Stomach (tissue), 8 donors: ENCODE measurements at regions not wholly inside any gene's neighbourhood (a gene's known extent, or its start where the extent isn't known, plus 50 kb on each side); places are given as distances from the start of the nearest gene placed in this dataset.
A peak's percentile ranks its signal among the peaks of the same experiment; 100 is the strongest.

Experiments used
- DNase-seq, 2 donors: peaks; one replicate each; pipeline versions ENCODE4 v3.0.0 to v3.0.0-alpha.2; 2013 to 2019
- H3K27ac ChIP-seq, 5 donors: fragments of 200-600 bp in 4 of 5; sonication (generic) in 4 of 5; one replicate each; pipeline ENCODE4 v1.5.1; 2013 to 2019; ENCODE audit warnings: mild to moderate bottlenecking in 1 of 5, moderate library complexity in 1 of 5
- H3K27me3 ChIP-seq, 3 donors: fragments of 200-600 bp; sonication (generic); one replicate each; pipeline ENCODE4 v1.5.1; 2017 to 2019; ENCODE audit warnings: mixed run types in 1 of 3
- H3K36me3 ChIP-seq, 4 donors: fragments of 200-600 bp; sonication (generic); 1 replicate in 3 of 4; 2 replicates in 1 of 4; pipeline ENCODE4 v1.5.1; 2016 to 2019
- H3K4me1 ChIP-seq, 4 donors: fragments of 200-600 bp; sonication (generic); one replicate each; pipeline ENCODE4 v1.5.1; 2016 to 2019
- H3K4me3 ChIP-seq, 4 donors: fragments of 200-600 bp; sonication (generic) in 3 of 4; one replicate each; pipeline ENCODE4 v1.5.1; 2016 to 2019; ENCODE audit warnings: mild to moderate bottlenecking in 1 of 4
- H3K9me3 ChIP-seq, 4 donors: fragments of 200-600 bp; sonication (generic); one replicate each; pipeline ENCODE4 v1.5.1; 2016 to 2019
- CTCF ChIP-seq, 7 experiments: fragments of 450-650 bp in 4 of 7; fragments of 200-600 bp in 3 of 7; sonication (generic) in 3 of 7; IDR thresholded peaks; one replicate each; pipeline ENCODE4 v1.5.1; 2016 to 2019; ENCODE audit warnings: antibody characterized with exemption in 7 of 7, control low read depth in 2 of 7, mild to moderate bottlenecking in 1 of 7
- EP300 ChIP-seq: sonication (generic); formaldehyde crosslinking; IDR thresholded peaks from one replicate; pipeline ENCODE4 v1.6.1; 2017; ENCODE audit warnings: antibody characterized with exemption
- POLR2A ChIP-seq, 4 donors: fragments of 450-650 bp; IDR thresholded peaks; one replicate each; pipeline ENCODE4 v1.6.1; 2016; ENCODE audit warnings: antibody characterized with exemption in 4 of 4, control low read depth in 2 of 4, mild to moderate bottlenecking in 1 of 4, moderate library complexity in 1 of 4
- POLR2AphosphoS5 ChIP-seq, 3 donors: sonication (generic); formaldehyde crosslinking; IDR thresholded peaks; one replicate each; pipeline ENCODE4 v1.6.1; 2016; ENCODE audit warnings: antibody characterized with exemption in 3 of 3
- WGBS, 5 donors: extraction: QIAGEN DNeasy Blood & Tissue Kit in 3 of 5; methylation state at CpG; one replicate each; pipeline versions ENCODE4 v1.1.5 to v1.1.7; 2013 to 2018; 5-methylcytosine and 5-hydroxymethylcytosine counted together
- intact Hi-C: fragments of 100-400 bp; cut with DNase I; formaldehyde crosslinking; loops from one replicate; pipeline ENCODE4 v1.15.1; 2023; ENCODE audit warnings: low total_unique reads
- donor health status: healthy with polysubstance abuse.
- donor health status: Bipolar disorder and iron deficiency.
- donor health status: healthy.

GRCh38 chr1:201663491-201664113, 124.7 kb downstream of the NAV1 start:
- Histone ChIP-seq H3K4me1 (peaks cover 0 to 5% (median 0%) of the 10 kb centered on the region in 4 donors), H3K4me3 (no peak overlapping the region), H3K27ac (no peak overlapping the region), H3K27me3 (no peaks in the 10 kb centered on the region), H3K36me3 (no peaks in the 10 kb centered on the region), H3K9me3 (no peaks in the 10 kb centered on the region)
- DNase-seq, result no peak
- 85 to 89% (median 87%) methylated on average over 5 of the region's 5 CpGs for WGBS, 5 donors
- no peak for TF ChIP-seq POLR2A (IDR thresholded peaks at IDR 0.05)
- no peak for TF ChIP-seq EP300
- TF ChIP-seq CTCF (IDR thresholded peaks at IDR 0.05), result no peak
- no peak for TF ChIP-seq POLR2AphosphoS5 (IDR thresholded peaks at IDR 0.05)
- intact Hi-C loops, result no loop called here

- no peaks in the 10 kb centered on the region for H3K9me3 ChIP-seq
- no peaks in the 10 kb centered on the region for H3K27me3 ChIP-seq
- intact Hi-C loops, result no loop called here
- H3K27ac ChIP-seq, result no peak overlapping the region
- H3K4me3 ChIP-seq, result no peak overlapping the region
- DNase-seq, result no peak
- H3K36me3 ChIP-seq, result no peaks in the 10 kb centered on the region
- TF ChIP-seq POLR2A (IDR thresholded peaks at IDR 0.05) (no peak), POLR2AphosphoS5 (IDR thresholded peaks at IDR 0.05) (no peak), EP300 (no peak), CTCF (IDR thresholded peaks at IDR 0.05) (no peak)
- H3K4me1 ChIP-seq, result peaks cover 0 to 2% (median 0%) of the 10 kb centered on the region in 4 donors
- 75 to 92% (median 88%) methylated on average over 8 of the region's 8 CpGs for WGBS, 5 donors
Observed at GRCh38 chr1:201665036-201665435, 126.1 kb downstream of the NAV1 start.

- TF ChIP-seq CTCF (IDR thresholded peaks at IDR 0.05) (no peak), POLR2A (IDR thresholded peaks at IDR 0.05) (no peak), EP300 (no peak), POLR2AphosphoS5 (IDR thresholded peaks at IDR 0.05) (no peak)
- 91 to 98% (median 95%) methylated on average over 5 of the region's 5 CpGs for WGBS, 5 donors
- Histone ChIP-seq H3K9me3 (no peaks in the 10 kb centered on the region), H3K27ac (no peak overlapping the region), H3K4me3 (no peak overlapping the region), H3K36me3 (no peaks in the 10 kb centered on the region), H3K4me1 (no peaks in the 10 kb centered on the region), H3K27me3 (no peaks in the 10 kb centered on the region)
- intact Hi-C loops, result no loop called here
- peak in 1 of 2 donors; percentile 34 for DNase-seq
Observed at GRCh38 chr1:201666102-201666501, 127.2 kb downstream of the NAV1 start.

- Histone ChIP-seq H3K4me1 (no peaks in the 10 kb centered on the region), H3K9me3 (no peaks in the 10 kb centered on the region), H3K4me3 (no peak overlapping the region), H3K36me3 (no peaks in the 10 kb centered on the region), H3K27me3 (no peaks in the 10 kb centered on the region), H3K27ac (no peak overlapping the region)
- TF ChIP-seq POLR2A (IDR thresholded peaks at IDR 0.05) (no peak), CTCF (IDR thresholded peaks at IDR 0.05) (no peak), POLR2AphosphoS5 (IDR thresholded peaks at IDR 0.05) (no peak), EP300 (no peak)
- intact Hi-C loops, result no loop called here
- 88 to 96% (median 93%) methylated on average over 5 of the region's 5 CpGs for WGBS, 5 donors
- no peak for DNase-seq
Observed at GRCh38 chr1:201666645-201667044, 127.7 kb downstream of the NAV1 start.
